ENCODE measurements at regions not wholly inside any gene's neighbourhood (a gene's known extent, or its start where the extent isn't known, plus 50 kb on each side); places are given as distances from the start of the nearest gene placed in this dataset.

DNA sequence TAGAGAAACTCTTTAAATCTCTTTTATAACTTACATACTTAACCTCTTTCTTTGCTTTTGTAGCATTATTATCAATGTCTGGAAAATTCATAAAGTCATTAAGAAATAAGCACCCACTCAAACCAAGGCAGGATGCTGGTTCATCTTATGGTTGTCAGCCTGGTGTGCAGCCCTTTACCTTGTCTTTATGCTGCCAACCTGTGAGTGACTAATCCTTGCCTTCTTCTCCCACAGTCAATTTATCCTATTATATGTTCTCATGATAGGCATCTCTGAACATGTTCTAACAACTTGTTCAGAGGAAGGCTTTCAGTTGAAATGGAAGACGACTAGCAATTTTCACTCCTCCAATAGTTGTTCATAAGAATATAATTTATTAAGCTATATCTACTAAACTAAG, 186.9 kb upstream of the CAND1 start:
- ATAC-seq = no peak

DNA sequence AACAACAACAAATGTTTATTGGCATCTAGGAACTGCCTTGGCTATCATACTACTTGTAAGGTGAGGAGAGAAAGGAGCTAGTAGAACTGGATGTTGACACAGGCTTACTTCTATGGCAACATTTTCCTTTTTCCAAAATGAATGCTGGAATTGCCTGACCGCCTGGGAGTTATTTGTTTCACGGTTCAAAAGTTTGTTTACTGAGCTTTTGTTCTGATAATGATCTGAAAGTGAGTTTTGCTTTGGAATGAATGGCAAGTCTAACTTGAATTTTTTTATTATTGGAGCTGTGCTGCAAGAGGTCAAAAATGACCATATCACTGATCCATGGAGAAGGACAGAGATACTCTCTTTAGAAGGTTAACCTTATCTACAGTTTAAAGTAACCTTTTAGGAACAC, 183.5 kb upstream of the CAND1 start:
- TF ChIP-seq CTCF (IDR thresholded peaks at IDR 0.05) = no peak
- intact Hi-C loops (cut with DNase I) = no loop called here
- no peak for DNase-seq
- no peak for ATAC-seq
- H3K27me3 ChIP-seq = no peaks in the 10 kb centered on the region
- no peaks in the 10 kb centered on the region for H3K9me3 ChIP-seq
- no peak for FAIRE-seq
- WGBS, 2 donors = 34 to 46% methylated on average over 2 of the region's 2 CpGs
- no peak overlapping the region for H3K27ac ChIP-seq
- H3K4me3 ChIP-seq = no peak overlapping the region
- H3K36me3 ChIP-seq = no peaks in the 10 kb centered on the region
- no peaks in the 10 kb centered on the region for H3K4me1 ChIP-seq

More for the DNA sequence above, 186.9 kb upstream of the CAND1 start:
- DNase-seq (no peak), FAIRE-seq (no peak)
- no peak overlapping the region for H3K4me3 ChIP-seq
- no peaks in the 10 kb centered on the region for H3K9me3 ChIP-seq
- WGBS, 2 donors = 41 to 44% methylated on average over 1 of the region's 1 CpG
- H3K27me3 ChIP-seq = no peaks in the 10 kb centered on the region
- no peak for TF ChIP-seq CTCF (IDR thresholded peaks at IDR 0.05)
- intact Hi-C loops (cut with DNase I) = no loop called here
- no peaks in the 10 kb centered on the region for H3K36me3 ChIP-seq
- no peaks in the 10 kb centered on the region for H3K4me1 ChIP-seq
- no peak overlapping the region for H3K27ac ChIP-seq

DNA sequence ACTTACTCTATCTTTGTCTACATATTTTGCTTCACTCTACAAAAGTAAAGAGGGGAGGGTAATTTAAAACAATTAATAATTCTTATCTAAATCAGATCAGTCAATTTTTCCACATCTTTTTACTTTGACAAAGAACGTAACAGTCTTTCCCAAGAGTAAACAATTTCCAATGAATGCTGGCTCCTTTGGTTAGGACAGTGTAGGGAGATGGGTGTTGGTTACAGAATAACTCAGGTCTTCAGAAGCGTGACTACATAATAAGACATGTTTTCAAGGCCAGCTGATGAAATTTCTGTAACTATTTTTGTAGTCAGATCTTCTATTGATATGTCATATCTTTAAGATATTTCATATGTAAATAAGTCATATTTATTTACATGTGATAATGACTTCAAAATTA, 183.0 kb upstream of the CAND1 start:
- 38 to 41% methylated on average over 2 of the region's 2 CpGs for WGBS, 2 donors
- no peak for DNase-seq
- Histone ChIP-seq H3K4me1 (no peaks in the 10 kb centered on the region), H3K9me3 (no peaks in the 10 kb centered on the region), H3K36me3 (no peaks in the 10 kb centered on the region), H3K4me3 (no peak overlapping the region), H3K27ac (no peak overlapping the region), H3K27me3 (no peaks in the 10 kb centered on the region)
- intact Hi-C loops (cut with DNase I) = no loop called here
- no peak for TF ChIP-seq CTCF (IDR thresholded peaks at IDR 0.05)
- no peak for ATAC-seq
- no peak for FAIRE-seq

- no peak for TF ChIP-seq CTCF (IDR thresholded peaks at IDR 0.05)
- Histone ChIP-seq H3K4me1 (peaks cover 0 to 4% (median 0%) of the 10 kb centered on the region in 3 donors), H3K27ac (no peak overlapping the region), H3K27me3 (no peaks in the 10 kb centered on the region), H3K36me3 (no peaks in the 10 kb centered on the region), H3K4me3 (no peak overlapping the region), H3K9me3 (no peaks in the 10 kb centered on the region)
- ATAC-seq (peak in 2 of 4 donors; percentile 25 to 39), DNase-seq (no peak), FAIRE-seq (no peak)
- WGBS, 2 donors = 80 to 83% methylated on average over 3 of the region's 3 CpGs
- intact Hi-C loops (cut with DNase I) = no loop called here
Observed at GRCh38 chr12:67088401-67089118, 180.6 kb upstream of the CAND1 start.

DNA sequence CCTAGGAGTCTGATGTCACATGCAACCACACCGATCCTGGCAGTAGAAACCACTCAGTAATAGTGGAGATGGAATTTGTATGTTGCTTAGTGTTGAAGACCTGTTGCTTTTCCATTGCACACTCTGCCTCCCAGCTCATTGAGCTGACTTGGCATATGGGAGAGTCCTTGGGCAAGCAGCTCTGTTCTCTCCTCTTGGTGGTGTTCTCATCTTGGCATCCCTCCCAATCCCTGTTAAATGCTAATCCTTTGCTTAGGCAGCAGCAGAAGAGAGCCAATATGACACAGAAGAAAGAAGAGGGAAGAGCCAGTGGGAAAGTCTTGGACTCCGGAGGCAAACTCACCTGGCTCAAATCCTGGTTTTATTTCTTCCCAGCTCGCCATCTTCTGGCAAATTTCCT, 178.0 kb upstream of the CAND1 start:
- FAIRE-seq = no peak
- peak in 3 of 6 donors; percentile 30 to 41 (median 39) for DNase-seq

More for the DNA sequence above, 178.0 kb upstream of the CAND1 start:
- H3K27ac ChIP-seq = no peak overlapping the region
- WGBS, 2 donors = 31 to 33% methylated on average over 3 of the region's 3 CpGs
- H3K4me3 ChIP-seq = no peak overlapping the region
- ATAC-seq = peak; percentile 74 to 94 (median 90)
- no peaks in the 10 kb centered on the region for H3K9me3 ChIP-seq
- peaks cover 0 to 4% (median 0%) of the 10 kb centered on the region in 3 donors for H3K4me1 ChIP-seq
- no peaks in the 10 kb centered on the region for H3K27me3 ChIP-seq
- intact Hi-C loops (cut with DNase I) = no loop called here
- no peak for TF ChIP-seq CTCF (IDR thresholded peaks at IDR 0.05)
- no peaks in the 10 kb centered on the region for H3K36me3 ChIP-seq
